H1 (cell line): ENCODE measurements at regions not wholly inside any gene's neighbourhood (a gene's known extent, or its start where the extent isn't known, plus 50 kb on each side); places are given as distances from the start of the nearest gene placed in this dataset.

Experiments used
- CTCF ChIA-PET: fragments of 300-600 bp; sonication (Branson Sonifier 250); formaldehyde crosslinking; loops from one replicate; lab custom pipeline; 2021; ENCODE audit not compliant: partially characterized antibody; lab: Charles Lee
- POLR2A ChIA-PET: fragments of 300-600 bp; sonication (Branson Sonifier 250); formaldehyde crosslinking; loops from one replicate; lab custom pipeline; 2021; ENCODE audit warnings: inconsistent platforms; ENCODE audit not compliant: partially characterized antibody; lab: Charles Lee
- DNase-seq, 2 experiments: peaks; one replicate each; pipeline versions ENCODE4 v3.0.0 to v3.0.0-alpha.2; 2010 to 2022; ENCODE audit warnings: low spot score in 2 of 2, low read depth in 1 of 2, mixed read lengths in 1 of 2
- FAIRE-seq: peaks from 2 replicates; lab custom pipeline; 2011; peaks lifted over from hg19 to GRCh38; lab: Jason Lieb, UNC
- H2AFZ ChIP-seq: 2 replicates; pipeline ENCODE4 v1.8.1; 2012; ENCODE audit warnings: low read length, inconsistent platforms
- H2AK5ac ChIP-seq: 2 replicates; pipeline ENCODE4 v1.6.1; 2013; ENCODE audit warnings: low read depth, low read length
- H2BK120ac ChIP-seq: replicated peaks from 2 replicates; pipeline ENCODE3; 2013; ENCODE audit warnings: low read depth, low read length, inconsistent platforms
- H2BK12ac ChIP-seq: 2 replicates; pipeline ENCODE4 v1.6.1; 2013; ENCODE audit warnings: low read depth, low read length
- H2BK15ac ChIP-seq: 2 replicates; pipeline ENCODE4 v1.6.1; 2013; ENCODE audit warnings: low read length
- H2BK20ac ChIP-seq: 2 replicates; pipeline ENCODE4 v1.6.1; 2013; ENCODE audit warnings: low read length
- H2BK5ac ChIP-seq: 2 replicates; pipeline ENCODE4 v1.6.1; 2013; ENCODE audit warnings: low read depth, low read length
- H3K14ac ChIP-seq: 2 replicates; pipeline ENCODE4 v1.6.1; 2013; ENCODE audit warnings: inconsistent platforms; ENCODE audit not compliant: insufficient read length
- H3K18ac ChIP-seq: 2 replicates; pipeline ENCODE4 v1.6.1; 2013; ENCODE audit warnings: low read length; ENCODE audit errors: extremely low read depth
- H3K23ac ChIP-seq: 2 replicates; pipeline ENCODE4 v1.6.1; 2013; ENCODE audit warnings: inconsistent platforms; ENCODE audit not compliant: insufficient read length
- H3K23me2 ChIP-seq: 2 replicates; pipeline ENCODE4 v1.6.1; 2013; ENCODE audit warnings: low read depth, low read length
- H3K27ac ChIP-seq: 2 replicates; pipeline ENCODE4 v1.6.1; 2011; ENCODE audit warnings: low read depth, low read length, inconsistent platforms
- H3K27me3 ChIP-seq, 4 experiments: replicated peaks in 1 of 4; 1 replicate in 1 of 4; 2 replicates in 3 of 4; pipeline versions ENCODE4 v1.6.1 to v1.8.1; 2011 to 2013; ENCODE audit warnings: low read length in 3 of 4, mild to moderate bottlenecking in 3 of 4, inconsistent platforms in 2 of 4, mixed read lengths in 2 of 4, moderate library complexity in 1 of 4; ENCODE audit not compliant: control insufficient read depth in 3 of 4, insufficient read depth in 3 of 4; ENCODE audit errors: extremely low read depth in 1 of 4
- H3K36me3 ChIP-seq, 4 experiments: 2 replicates each; pipeline versions ENCODE4 v1.6.1 to v1.8.1; 2011 to 2013; ENCODE audit warnings: mild to moderate bottlenecking in 4 of 4, low read length in 3 of 4, moderate library complexity in 2 of 4, control low read depth in 1 of 4, inconsistent platforms in 1 of 4; ENCODE audit not compliant: insufficient read depth in 4 of 4, control insufficient read depth in 2 of 4
- H3K4ac ChIP-seq: replicated peaks from 2 replicates; pipeline ENCODE3; 2013; ENCODE audit warnings: low read length, low read depth, mixed read lengths, inconsistent platforms; ENCODE audit not compliant: insufficient read length
- H3K4me1 ChIP-seq, 4 experiments: replicated peaks in 1 of 4; 1 replicate in 1 of 4; 2 replicates in 3 of 4; pipeline versions ENCODE4 v1.6.1 to v1.8.1; 2011 to 2013; ENCODE audit warnings: low read length in 3 of 4, inconsistent platforms in 2 of 4, mixed read lengths in 1 of 4; ENCODE audit not compliant: insufficient read depth in 4 of 4, control insufficient read depth in 3 of 4
- H3K4me2 ChIP-seq, 2 experiments: 2 replicates each; pipeline versions ENCODE4 v1.6.1 to v1.8.1; 2011 to 2013; ENCODE audit warnings: low read depth in 2 of 2, low read length in 2 of 2, control low read depth in 1 of 2, inconsistent platforms in 1 of 2, mild to moderate bottlenecking in 1 of 2; ENCODE audit not compliant: insufficient read depth in 1 of 2
- H3K4me3 ChIP-seq, 4 experiments: fragments of 200-600, 300-600 bp in 1 of 4; sonication (generic), shearing (Covaris generic), sonication (Bioruptor Twin) in 1 of 4; 2 replicates each; pipeline versions ENCODE4 v1.5.1 to v1.8.1; 2011 to 2016; ENCODE audit warnings: low read length in 4 of 4, low read depth in 3 of 4, control low read depth in 2 of 4, inconsistent platforms in 2 of 4, mild to moderate bottlenecking in 2 of 4, mixed read lengths in 1 of 4, moderate library complexity in 1 of 4; ENCODE audit not compliant: insufficient read depth in 2 of 4; ENCODE audit errors: extremely low read depth in 1 of 4
- H3K56ac ChIP-seq: replicated peaks from 2 replicates; pipeline ENCODE3; 2013; ENCODE audit warnings: low read depth, mild to moderate bottlenecking, mixed read lengths, low read length, inconsistent platforms; ENCODE audit not compliant: insufficient read length
- H3K79me1 ChIP-seq: 2 replicates; pipeline ENCODE4 v1.6.1; 2013; ENCODE audit warnings: low read depth, low read length, control low read depth
- H3K79me2 ChIP-seq, 2 experiments: 2 replicates each; pipeline versions ENCODE4 v1.6.1 to v1.8.1; 2012 to 2013; ENCODE audit warnings: low read length in 2 of 2, mild to moderate bottlenecking in 2 of 2, inconsistent platforms in 1 of 2; ENCODE audit not compliant: insufficient read depth in 2 of 2, control insufficient read depth in 1 of 2
- H3K9ac ChIP-seq, 4 experiments: replicated peaks in 1 of 4; 1 replicate in 1 of 4; 2 replicates in 3 of 4; pipeline versions ENCODE4 v1.6.1 to v1.8.1; 2011 to 2013; ENCODE audit warnings: low read depth in 3 of 4, low read length in 3 of 4, control low read depth in 2 of 4, mild to moderate bottlenecking in 2 of 4, moderate library complexity in 2 of 4, inconsistent platforms in 1 of 4; ENCODE audit errors: extremely low read depth in 1 of 4
- H3K9me3 ChIP-seq, 2 experiments: 2 replicates each; pipeline versions ENCODE4 v1.6.1 to v1.8.1; 2012 to 2013; ENCODE audit warnings: mild to moderate bottlenecking in 2 of 2, moderate library complexity in 2 of 2, control low read depth in 1 of 2, inconsistent platforms in 1 of 2, low read depth in 1 of 2, low read length in 1 of 2, mixed read lengths in 1 of 2; ENCODE audit not compliant: insufficient read depth in 2 of 2
- H4K20me1 ChIP-seq, 2 experiments: replicated peaks in 1 of 2; 2 replicates each; pipeline versions ENCODE3 to v1.8.1; 2011 to 2013; ENCODE audit warnings: inconsistent platforms in 2 of 2, low read length in 2 of 2, mild to moderate bottlenecking in 1 of 2; ENCODE audit not compliant: insufficient read depth in 2 of 2, control insufficient read depth in 1 of 2
- H4K5ac ChIP-seq: 2 replicates; pipeline ENCODE4 v1.6.1; 2013; ENCODE audit warnings: low read length, low read depth, mixed read lengths, inconsistent platforms; ENCODE audit not compliant: insufficient read length
- H4K8ac ChIP-seq: 2 replicates; pipeline ENCODE4 v1.8.0; 2013; ENCODE audit warnings: mild to moderate bottlenecking, moderate library complexity, low read length, inconsistent platforms; ENCODE audit not compliant: insufficient read depth; ENCODE audit errors: extremely low read depth
- H4K91ac ChIP-seq: replicated peaks from 2 replicates; pipeline ENCODE3; 2013; ENCODE audit warnings: low read length, mixed read lengths, inconsistent platforms; ENCODE audit not compliant: insufficient read length
- RFX5 ChIP-seq: IDR thresholded peaks from 2 replicates; pipeline ENCODE4 v1.6.1; 2011; ENCODE audit warnings: low read depth, low read length, improper control_type of control experiment, borderline replicate concordance
- SP1 ChIP-seq: IDR thresholded peaks from 2 replicates; pipeline ENCODE4 v1.6.1; 2011; ENCODE audit warnings: low read depth, low read length
- WGBS, 2 experiments: shearing (Covaris generic) in 1 of 2; methylation state at CpG; one replicate each; pipeline versions ENCODE4 v1.1.6 to v1.1.7; 2013 to 2015; ENCODE audit warnings: low lambda C conversion rate in 2 of 2, mixed read lengths in 2 of 2, inconsistent platforms in 1 of 2, low coverage in 1 of 2, missing lambda C conversion rate in 1 of 2; ENCODE audit not compliant: insufficient replicate concordance in 2 of 2, insufficient coverage in 1 of 2, insufficient read length in 1 of 2; ENCODE audit errors: extremely low coverage in 1 of 2, missing lambda C conversion rate in 1 of 2; 5-methylcytosine and 5-hydroxymethylcytosine counted together

GRCh38 chr10:63055705-63056104 lies 77.4 kb upstream of the NRBF2 start:
- no peak overlapping the region for H2BK15ac ChIP-seq
- FAIRE-seq = no peak
- no peak overlapping the region for H3K9ac ChIP-seq

More at GRCh38 chr10:63055705-63056104, 77.4 kb upstream of the NRBF2 start:
- no peak overlapping the region for H4K8ac ChIP-seq
- H3K4me3 ChIP-seq = no peak overlapping the region
- no peak for DNase-seq
- 84% methylated on average over 3 of the region's 3 CpGs; no CpG with 5 or more reads in 1 of the 2 experiments for WGBS, 2 experiments
- no peak for TF ChIP-seq RFX5
- TF ChIP-seq SP1 = no peak
- H3K79me1 ChIP-seq = no peaks in the 10 kb centered on the region
- no peaks in the 10 kb centered on the region for H3K36me3 ChIP-seq
- CTCF ChIA-PET = no interaction called here
- no peak overlapping the region for H3K18ac ChIP-seq
- no peak overlapping the region for H3K23ac ChIP-seq
- no peak overlapping the region for H2AK5ac ChIP-seq
- H3K27me3 ChIP-seq = no peaks in the 10 kb centered on the region
- no peak overlapping the region for H2BK5ac ChIP-seq
- H3K56ac ChIP-seq = no peak overlapping the region
- H2BK20ac ChIP-seq = no peak overlapping the region
- H3K4me2 ChIP-seq = no peak overlapping the region
- no peaks in the 10 kb centered on the region for H4K20me1 ChIP-seq
- no peak overlapping the region for H3K14ac ChIP-seq
- H4K91ac ChIP-seq = no peak overlapping the region
- POLR2A ChIA-PET = no interaction called here
- no peaks in the 10 kb centered on the region for H3K79me2 ChIP-seq
- no peaks in the 10 kb centered on the region for H3K23me2 ChIP-seq
- no peaks in the 10 kb centered on the region for H3K9me3 ChIP-seq
- H3K4me1 ChIP-seq = peaks cover 0 to 9% (median 0%) of the 10 kb centered on the region in 4 experiments; a peak in 1 of 7 replicates
- H3K27ac ChIP-seq = no peak overlapping the region
- H2AFZ ChIP-seq = no peak overlapping the region; the same call in 1 of the 2 replicates
- H2BK120ac ChIP-seq = no peak overlapping the region
- H3K4ac ChIP-seq = no peak overlapping the region
- H2BK12ac ChIP-seq = no peak overlapping the region
- no peak overlapping the region for H4K5ac ChIP-seq
